Astrocyte of the spinal cord (primary cell): ENCODE measurements at regions not wholly inside any gene's neighbourhood (a gene's known extent, or its start where the extent isn't known, plus 50 kb on each side); places are given as distances from the start of the nearest gene placed in this dataset.

ENCODE experiments used
- DNase-seq: peaks from one replicate; pipeline ENCODE4 v3.0.0; 2011; ENCODE audit warnings: low read depth, low spot score
- H3K4me3 ChIP-seq: 2 replicates; pipeline ENCODE4 v1.5.1; 2011; ENCODE audit warnings: low read depth, mild to moderate bottlenecking, low read length, moderate library complexity
- CTCF ChIP-seq: IDR thresholded peaks from 2 replicates; pipeline ENCODE4 v1.5.1; 2012; ENCODE audit warnings: low read depth, mild to moderate bottlenecking, low read length, inconsistent platforms
- in situ Hi-C: cut with HindIII; loops from 2 replicates; pipeline ENCODE4 v1.10.0; 2017; ENCODE audit warnings: low sequenced_read_pairs

- H3K4me3 ChIP-seq, result no peak overlapping the region
- DNase-seq, result no peak
- in situ Hi-C loops, result no loop called here
- TF ChIP-seq CTCF, result no peak
Measured at GRCh38 chr15:97576929-97577645, 383.4 kb upstream of the ARRDC4 start.

GRCh38 chr15:97585408-97585807 lies 375.1 kb upstream of the ARRDC4 start:
- H3K4me3 ChIP-seq, result no peak overlapping the region
- no peak for DNase-seq
- in situ Hi-C loops, result no loop called here
- no peak for TF ChIP-seq CTCF

- H3K4me3 ChIP-seq, result no peak overlapping the region
- no peak for TF ChIP-seq CTCF
- in situ Hi-C loops, result no loop called here
- no peak for DNase-seq
Measured at GRCh38 chr15:97592778-97593177, 367.7 kb upstream of the ARRDC4 start.

- DNase-seq, result no peak
- in situ Hi-C loops, result no loop called here
- no peak overlapping the region for H3K4me3 ChIP-seq
- TF ChIP-seq CTCF, result no peak
Measured at GRCh38 chr15:97597801-97598200, 362.7 kb upstream of the ARRDC4 start.

GRCh38 chr15:97598353-97598798 lies 362.1 kb upstream of the ARRDC4 start:
- in situ Hi-C loops, result no loop called here
- no peak for TF ChIP-seq CTCF
- DNase-seq, result no peak

GRCh38 chr15:97600190-97600589 lies 360.3 kb upstream of the ARRDC4 start:
- DNase-seq, result no peak
- no peak for TF ChIP-seq CTCF
- H3K4me3 ChIP-seq, result no peak overlapping the region
- in situ Hi-C loops, result no loop called here

More at GRCh38 chr15:97598353-97598798, 362.1 kb upstream of the ARRDC4 start:
- H3K4me3 ChIP-seq, result no peak overlapping the region

GRCh38 chr15:97604677-97605076 lies 355.8 kb upstream of the ARRDC4 start:
- no peak overlapping the region for H3K4me3 ChIP-seq
- no peak for DNase-seq
- in situ Hi-C loops, result no loop called here
- TF ChIP-seq CTCF, result no peak
